HG03139 (cell line): ENCODE measurements at regions not wholly inside any gene's neighbourhood (a gene's known extent, or its start where the extent isn't known, plus 50 kb on each side); places are given as distances from the start of the nearest gene placed in this dataset.
"Not testable (repeated sequence)": the region's sequence is repeated elsewhere in the genome, so short reads cannot be mapped to it uniquely, and the experiment has no call there.

Experiments
- ATAC-seq: cut with Tn5 transposase; IDR thresholded peaks from one replicate; pipeline ENCODE4 v1.9.1; 2021; ENCODE audit not compliant: unreplicated experiment

DNA sequence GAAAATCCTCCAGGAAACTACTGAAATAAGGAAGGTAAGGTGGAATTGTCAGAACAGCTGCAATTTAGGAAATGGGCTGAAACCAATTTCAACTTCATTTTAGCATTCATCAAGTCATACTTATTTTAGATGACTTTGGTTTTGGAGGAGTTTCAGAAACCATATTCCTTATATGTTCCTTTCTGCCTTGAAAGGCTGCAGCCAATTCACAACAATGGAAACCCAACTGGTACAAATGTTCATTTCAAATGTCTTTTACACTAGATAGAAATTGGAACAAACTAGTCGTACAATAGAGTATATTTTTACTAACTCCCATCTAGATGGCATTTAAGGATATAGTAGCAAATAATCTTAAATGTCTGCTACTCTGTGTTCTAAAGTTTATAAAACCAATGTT, 82.6 kb upstream of the ANKH start:
- no peak for ATAC-seq

DNA sequence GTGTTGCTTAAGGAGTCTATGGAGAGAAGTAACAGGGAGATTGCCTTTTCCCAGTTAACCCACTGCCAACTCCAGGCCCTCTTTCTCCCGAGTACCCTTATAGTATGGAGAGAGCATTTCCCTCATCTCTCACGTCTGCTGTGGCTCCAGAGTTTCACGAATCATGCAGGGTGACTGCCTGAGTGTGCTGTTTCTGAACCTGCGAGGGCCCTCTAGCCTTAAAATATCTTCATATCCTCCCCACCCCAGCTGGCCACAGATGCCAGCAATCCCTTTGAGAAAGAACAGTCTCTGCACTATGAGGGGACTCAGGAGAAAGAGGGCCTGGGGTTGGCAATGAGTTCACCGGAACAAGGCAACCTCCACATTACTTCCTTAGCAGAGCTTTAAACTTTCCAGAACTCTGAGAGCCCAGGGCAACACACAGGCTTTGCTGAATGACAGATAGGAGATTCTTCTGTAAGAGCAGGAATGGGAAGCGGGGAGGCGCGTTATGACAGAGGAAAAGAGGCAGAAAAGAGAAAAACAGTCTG, 81.6 kb upstream of the ANKH start:
- no peak for ATAC-seq

DNA sequence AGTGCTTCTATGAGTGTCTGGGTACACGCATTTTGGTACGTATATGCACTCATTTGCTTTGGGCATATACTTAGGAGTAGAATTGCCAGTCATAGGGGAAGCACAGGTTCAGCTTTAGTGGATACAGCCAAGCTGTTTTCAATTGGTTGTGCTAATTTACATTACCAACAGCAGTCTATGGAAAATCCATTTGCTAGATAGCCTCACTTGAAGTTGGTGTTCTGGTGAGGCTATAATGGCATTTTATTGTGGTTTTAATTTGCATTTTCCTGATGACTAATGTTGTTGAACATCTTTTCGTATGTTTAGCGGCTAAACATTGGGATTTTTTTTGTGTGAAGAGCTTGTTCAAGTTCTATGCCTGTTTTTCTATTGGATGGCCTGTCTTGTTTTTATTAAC, 76.8 kb upstream of the ANKH start:
- no peak for ATAC-seq

DNA sequence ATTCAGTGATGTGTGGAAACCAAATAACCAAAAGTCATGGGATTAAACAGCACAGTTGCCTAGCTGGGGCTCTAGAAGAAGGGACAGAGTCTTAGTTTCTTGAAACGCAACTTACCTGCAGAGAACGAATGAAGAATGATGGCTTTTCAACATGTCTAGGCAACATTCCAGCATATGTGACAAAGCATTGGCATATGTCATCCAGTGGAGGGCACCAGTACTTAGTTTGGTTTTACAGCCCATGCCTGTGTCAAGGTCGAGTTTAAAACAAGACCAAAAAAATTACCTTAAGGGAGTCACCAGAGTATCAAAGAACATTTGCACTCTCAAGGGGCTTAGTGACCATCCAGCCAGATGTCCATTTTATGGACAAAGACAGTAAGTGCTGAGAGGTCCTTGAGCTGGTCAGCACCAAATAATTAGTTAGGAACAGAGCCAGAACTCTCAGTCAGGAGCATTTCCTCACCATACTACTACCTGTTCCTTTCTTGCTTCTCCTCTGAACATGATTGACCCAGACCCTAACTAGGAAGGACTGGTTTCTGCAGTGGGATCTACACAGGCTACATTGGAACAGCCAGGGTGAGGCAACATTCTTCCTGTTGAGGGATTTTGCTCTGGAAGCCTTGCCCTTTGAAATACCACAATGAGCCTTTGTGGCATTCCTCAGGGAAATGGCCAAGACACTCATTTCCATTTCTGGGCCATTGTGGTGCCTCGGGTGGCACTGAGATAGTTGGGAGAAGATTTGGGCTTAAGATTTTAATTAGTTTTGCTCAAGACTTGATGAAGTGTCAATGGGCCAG, 75.4 kb upstream of the ANKH start:
- peak; percentile 73 for ATAC-seq

DNA sequence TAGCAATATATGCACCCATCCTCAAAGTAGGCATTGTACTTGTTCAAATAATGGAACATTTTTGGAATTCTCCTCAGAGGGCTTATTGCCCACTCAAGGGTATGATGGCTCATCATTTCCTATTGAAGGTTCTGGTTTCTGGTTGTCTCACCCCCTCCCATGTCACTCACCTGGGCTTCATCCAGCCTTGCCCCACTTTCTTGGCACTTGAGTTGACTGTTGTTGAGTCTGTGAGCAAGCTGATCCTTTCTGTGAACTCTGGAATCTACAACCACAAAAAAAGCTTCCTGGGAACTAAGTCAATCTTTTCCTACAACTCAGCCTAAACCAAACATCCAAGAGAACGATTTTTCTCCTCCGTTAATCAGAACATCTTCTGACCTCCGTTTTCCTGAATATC, 73.9 kb upstream of the ANKH start:
- ATAC-seq, result no peak

DNA sequence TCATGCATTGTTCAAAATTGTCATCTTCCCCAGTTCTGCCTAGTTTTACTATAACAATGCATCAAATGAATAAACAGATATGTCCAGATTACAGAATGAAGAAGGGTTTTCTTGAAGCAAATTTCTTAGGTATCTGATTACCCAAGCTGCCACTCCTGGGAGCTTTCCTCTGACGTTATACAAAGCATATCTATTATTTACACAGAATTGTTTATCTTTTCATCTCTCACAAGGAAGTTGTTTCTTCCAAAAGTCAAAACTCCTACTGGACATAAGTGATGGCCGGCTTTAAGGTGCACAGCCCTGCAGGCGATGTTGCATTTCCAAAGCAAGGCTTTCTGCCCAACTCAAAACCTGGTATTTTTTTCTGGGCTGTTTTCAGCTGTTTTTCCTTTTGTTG, 73.4 kb upstream of the ANKH start:
- no peak for ATAC-seq

DNA sequence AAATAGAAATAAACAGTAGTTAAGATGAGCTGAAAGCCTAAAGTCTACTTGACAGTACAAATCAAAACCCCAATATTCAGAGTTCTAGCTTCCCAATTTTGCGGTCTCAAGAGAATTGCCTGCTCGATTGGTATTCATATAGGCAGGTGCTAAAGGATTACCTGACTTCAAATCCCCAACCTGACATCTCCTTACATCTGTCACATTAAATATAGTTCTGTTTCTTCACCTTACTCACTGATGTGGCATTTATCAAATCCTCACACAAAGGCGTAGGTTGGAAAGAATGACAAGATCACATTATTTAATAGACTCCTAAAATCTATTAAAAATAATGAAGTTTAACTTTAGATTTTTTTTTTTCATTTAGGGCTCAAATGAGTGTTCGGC, 72.8 kb upstream of the ANKH start:
- no peak for ATAC-seq

DNA sequence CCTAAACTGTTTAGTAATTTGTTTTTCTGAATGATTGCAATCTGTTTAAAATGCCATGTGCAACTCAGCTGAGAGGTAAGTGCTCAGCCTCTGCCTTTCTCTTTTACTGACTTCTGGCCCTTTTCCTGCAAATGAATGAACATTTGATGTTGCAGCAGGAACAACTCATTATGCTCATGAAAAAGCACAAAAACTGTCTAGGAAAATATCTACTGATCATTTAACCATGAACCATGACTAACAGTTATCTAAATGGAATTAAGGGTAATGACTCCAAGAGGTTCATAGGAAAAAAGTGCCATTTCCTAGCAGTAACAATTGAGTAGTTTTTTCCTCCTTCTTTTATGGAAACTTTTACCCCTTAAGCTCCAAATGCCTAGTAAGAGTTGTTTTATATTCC, 70.6 kb upstream of the ANKH start:
- no peak for ATAC-seq

DNA sequence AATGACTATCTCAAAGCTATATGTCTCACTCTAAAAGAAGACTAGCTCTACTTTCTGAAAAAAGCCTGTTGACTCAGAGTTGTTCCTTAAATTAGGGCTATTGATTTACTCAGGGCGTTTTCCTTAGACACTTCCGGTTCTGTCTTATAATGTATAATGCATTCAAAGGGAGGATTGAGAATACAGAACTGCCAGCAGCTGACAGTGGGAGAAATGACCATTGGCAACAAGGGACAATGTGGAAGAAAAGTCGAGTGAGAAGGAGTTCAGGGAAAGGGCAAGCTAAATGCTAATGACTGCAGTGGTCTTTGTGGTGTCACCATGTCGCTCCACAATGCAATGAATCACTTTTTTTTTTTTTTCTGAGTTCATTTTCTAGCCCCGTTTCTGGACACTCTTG, 65.7 kb upstream of the ANKH start:
- no peak for ATAC-seq

DNA sequence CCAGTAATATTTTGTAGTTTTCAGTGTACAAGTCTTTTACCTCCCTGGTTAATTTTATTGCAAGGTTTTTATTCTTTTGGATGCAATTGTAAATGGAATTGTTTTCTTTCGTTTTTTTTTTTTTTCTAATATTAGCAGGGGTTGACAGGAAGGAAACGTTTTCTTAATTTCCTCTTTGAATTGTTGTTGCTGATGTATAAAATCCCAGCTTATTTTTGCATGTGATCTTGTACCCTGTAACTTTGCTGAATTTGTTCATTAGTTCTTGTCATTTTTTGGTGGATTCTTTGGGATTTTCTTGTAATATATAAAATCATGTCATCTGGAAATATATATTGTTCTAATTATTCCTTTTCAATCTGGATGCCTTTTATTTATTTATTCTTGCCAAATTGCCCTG, 65.0 kb upstream of the ANKH start:
- no peak for ATAC-seq

DNA sequence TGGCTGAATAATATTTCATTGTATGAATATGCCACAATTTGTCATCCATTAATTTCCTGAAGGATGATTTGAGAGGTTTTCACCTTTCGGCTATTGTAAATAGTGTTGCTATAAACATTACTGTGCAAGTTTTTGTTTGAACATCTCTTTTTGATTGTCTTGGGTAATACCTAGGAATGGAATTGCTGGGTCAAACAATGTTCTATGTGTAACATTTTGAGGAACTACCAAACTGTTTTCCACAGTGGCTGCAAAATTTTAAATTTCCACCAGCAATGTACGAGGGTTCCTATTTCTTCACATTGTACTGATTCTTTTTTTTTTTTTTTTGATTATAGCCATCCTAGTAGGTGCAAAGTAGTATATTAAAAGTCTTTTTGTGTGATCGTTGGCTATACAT, 63.8 kb upstream of the ANKH start:
- ATAC-seq, result no peak

DNA sequence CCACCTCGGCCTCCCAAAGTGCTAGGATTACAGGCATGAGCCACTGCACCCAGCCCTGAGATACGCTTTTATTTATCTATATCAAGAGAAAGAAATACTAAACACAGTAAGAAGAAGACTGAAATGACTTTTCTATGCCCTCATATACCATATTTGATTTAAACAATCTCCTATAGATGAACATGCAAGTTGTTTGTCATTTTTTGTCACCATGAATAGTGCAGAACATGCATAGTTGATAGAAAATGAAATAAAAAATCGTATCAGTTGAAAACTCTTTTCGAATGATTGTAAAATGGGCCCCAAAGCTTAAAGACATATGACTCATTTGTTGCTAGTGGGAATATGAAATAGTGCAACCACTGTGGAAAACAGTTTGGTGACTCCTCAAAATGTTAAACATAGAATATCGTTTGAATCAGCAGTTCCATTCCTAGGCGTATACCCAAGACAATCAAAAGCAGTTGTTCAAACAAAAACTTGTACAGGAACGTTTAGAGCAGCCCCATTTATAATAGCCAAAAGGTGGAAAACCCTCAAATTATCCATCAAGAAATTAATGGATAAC, 61.4 kb upstream of the ANKH start:
- no peak for ATAC-seq

DNA sequence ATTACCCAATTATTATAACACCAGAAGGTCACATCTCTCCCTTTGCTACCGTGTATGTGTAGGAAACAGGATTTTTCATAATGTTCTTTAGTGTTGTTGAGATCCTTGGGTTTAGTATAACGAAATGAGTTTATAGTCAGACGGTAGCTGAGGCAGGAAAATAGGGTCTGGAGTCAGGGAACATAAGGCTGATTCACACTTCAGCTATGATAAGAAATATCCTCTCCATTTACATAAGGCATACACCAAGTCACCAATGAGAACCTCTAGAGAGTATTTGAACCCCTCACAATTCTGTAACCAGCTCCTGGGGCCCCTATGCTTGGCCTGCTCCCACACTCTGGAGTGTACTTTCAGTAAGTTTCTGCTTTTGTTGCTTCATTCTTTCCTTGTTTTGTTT, 58.9 kb upstream of the ANKH start:
- ATAC-seq, result no peak

DNA sequence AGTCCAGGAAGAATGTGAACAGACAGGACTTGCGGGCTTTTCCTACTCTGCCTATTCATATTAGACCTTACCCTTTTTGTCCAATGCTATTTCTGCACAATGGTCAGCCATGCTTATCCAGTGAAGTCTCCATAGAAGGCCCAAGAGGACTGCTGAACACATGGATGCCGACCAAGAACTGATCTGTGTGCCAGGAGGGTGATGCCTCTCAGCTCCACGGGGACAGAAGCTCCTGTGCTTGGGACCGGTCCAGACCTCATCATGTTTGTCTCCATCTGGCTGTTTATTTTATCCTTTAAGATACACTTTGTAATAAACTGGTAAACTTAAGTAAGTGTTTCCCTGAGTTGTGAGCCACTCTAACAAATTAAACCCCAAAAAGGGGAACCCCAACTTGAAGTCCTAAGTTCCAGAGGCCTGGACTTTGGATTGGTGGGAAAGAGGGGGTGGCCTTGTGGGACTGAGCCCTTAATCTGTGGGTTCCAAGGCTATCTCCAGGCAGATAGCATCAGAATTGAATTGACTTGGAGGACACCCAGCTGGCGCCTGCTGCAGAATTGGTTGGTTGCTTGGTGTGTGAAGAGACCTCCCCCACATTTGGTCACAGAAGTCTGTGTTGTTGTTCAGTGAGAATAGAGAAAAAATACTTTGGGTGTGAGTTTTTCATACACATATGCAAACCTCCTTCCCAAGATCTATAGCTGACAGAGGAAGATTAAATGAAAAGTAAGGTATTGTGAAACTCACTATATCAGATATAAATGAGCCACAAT, 57.9 kb upstream of the ANKH start:
- no peak for ATAC-seq

DNA sequence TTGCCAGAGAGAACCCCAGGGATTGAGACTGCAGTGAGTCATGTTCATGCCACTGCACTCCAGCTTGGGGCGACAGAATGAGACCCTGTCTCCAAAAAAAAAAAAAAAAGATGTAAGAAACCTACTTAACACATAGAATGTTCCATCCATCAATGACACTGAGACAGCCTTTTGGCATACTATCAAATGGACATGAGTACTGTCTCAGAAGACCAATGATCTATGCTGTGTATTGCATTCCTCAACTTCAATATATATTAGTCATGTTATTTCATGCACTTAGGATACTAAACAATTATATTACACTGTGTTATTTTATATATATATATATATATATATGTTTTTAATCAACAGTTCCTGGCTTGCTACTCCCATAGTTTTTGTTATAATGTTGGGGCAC, 57.1 kb upstream of the ANKH start:
- no peak for ATAC-seq

DNA sequence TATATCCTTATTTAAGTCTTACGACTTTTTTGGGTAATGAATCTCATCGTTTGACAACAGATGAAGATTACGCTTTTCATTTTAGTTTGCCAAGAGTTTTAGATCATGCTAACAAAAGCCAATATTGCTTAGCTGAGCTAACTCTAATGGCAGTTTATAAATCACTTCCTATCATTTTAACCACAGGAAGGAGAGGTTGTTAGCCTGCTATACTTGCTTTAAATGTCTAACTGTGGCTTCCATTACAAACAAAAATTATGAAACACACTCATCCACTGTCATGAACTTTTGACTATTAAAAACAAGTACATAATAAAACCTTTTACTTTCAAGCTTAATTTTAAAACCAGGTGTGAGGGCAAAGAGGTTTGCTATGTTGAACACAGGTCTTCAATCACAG, 53.7 kb upstream of the ANKH start:
- no peak for ATAC-seq

DNA sequence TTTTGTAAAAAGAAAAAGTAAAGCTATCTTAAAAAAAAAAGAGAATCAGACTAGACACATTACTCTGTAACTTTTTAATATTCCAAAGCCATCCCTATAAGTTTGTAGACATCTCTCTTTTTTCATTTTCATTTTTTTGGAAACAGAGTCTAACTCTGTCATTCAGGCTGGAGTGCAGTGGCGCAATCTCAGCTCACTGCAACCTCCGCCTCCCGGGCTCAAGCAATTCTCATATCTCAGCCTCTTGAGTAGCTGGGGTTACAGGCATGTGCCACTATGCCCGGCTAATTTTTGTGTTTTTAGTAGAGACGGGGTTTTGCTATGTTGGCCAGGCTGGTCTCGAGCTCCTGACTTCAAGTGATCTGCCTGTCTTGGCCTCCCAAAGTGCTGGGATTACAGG, 51.4 kb upstream of the ANKH start:
- ATAC-seq, result not testable (repeated sequence)

DNA sequence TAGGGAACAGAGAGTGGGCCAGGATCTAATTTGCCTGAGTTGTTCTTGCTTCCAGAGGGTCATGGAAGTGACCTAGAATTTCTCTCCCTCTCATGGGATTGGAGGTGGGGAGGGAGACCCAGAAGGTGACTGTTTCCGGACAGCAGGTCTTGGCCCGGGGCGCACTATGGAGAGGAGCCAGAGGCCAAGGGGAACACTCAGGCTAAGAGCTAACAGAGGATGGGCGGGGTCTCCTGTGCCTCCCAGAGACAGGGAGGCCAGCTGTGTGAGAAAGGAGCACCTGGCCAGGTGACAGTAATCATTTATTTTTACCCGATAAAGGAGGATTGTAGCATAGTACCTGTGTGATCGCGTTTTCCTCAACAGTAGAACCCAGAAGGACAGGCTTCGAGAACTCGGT, 50.9 kb upstream of the ANKH start:
- no peak for ATAC-seq
